ENCODE measurements at regions not wholly inside any gene's neighbourhood (a gene's known extent, or its start where the extent isn't known, plus 50 kb on each side); places are given as distances from the start of the nearest gene placed in this dataset.

- TF ChIP-seq PATZ1 (CRISPR knock-in tag; IDR thresholded peaks at IDR 0.05; ENCODE audit: borderline replicate concordance) (no peak), CREB5 (CRISPR knock-in tag; IDR thresholded peaks at IDR 0.05; ENCODE audit: low read depth) (no peak), TOX (CRISPR knock-in tag; IDR thresholded peaks at IDR 0.05; ENCODE audit: borderline replicate concordance) (no peak), PPARA (CRISPR knock-in tag; IDR thresholded peaks at IDR 0.05; ENCODE audit: borderline replicate concordance) (no peak), CSRNP3 (CRISPR knock-in tag; IDR thresholded peaks at IDR 0.05) (no peak), ZNF70 (CRISPR knock-in tag; IDR thresholded peaks at IDR 0.05) (no peak)
Measured at GRCh38 chr9:91047993-91048607, 246.5 kb downstream of the SYK start (continued).

- no peak for TF ChIP-seq CSDC2 (CRISPR knock-in tag; IDR thresholded peaks at IDR 0.05)
- TF ChIP-seq TCF4 (CRISPR knock-in tag; IDR thresholded peaks at IDR 0.05; ENCODE audit: borderline replicate concordance) = no peak
- no peak for TF ChIP-seq BACH2 (CRISPR knock-in tag; IDR thresholded peaks at IDR 0.05; ENCODE audit: borderline replicate concordance)
- TF ChIP-seq PATZ1 (CRISPR knock-in tag; IDR thresholded peaks at IDR 0.05; ENCODE audit: borderline replicate concordance) = no peak
- TF ChIP-seq PPARA (CRISPR knock-in tag; IDR thresholded peaks at IDR 0.05; ENCODE audit: borderline replicate concordance) = no peak
- TF ChIP-seq RARB (CRISPR knock-in tag; IDR thresholded peaks at IDR 0.05) = no peak
- no peak for TF ChIP-seq GLIS3 (CRISPR knock-in tag; IDR thresholded peaks at IDR 0.05)
- TF ChIP-seq ZFP3 (CRISPR knock-in tag; IDR thresholded peaks at IDR 0.05) = no peak
- TF ChIP-seq ZNF70 (CRISPR knock-in tag; IDR thresholded peaks at IDR 0.05) = no peak
- TF ChIP-seq ZC3H10 (CRISPR knock-in tag; IDR thresholded peaks at IDR 0.05) = no peak
- no peak for TF ChIP-seq TSHZ2 (CRISPR knock-in tag; IDR thresholded peaks at IDR 0.05)
- TF ChIP-seq ARNTL (CRISPR knock-in tag; IDR thresholded peaks at IDR 0.05; ENCODE audit: borderline replicate concordance, low read depth) = no peak
- ATAC-seq = no peak
Measured at GRCh38 chr9:91048749-91049148, 247.1 kb downstream of the SYK start.

GRCh38 chr9:91053824-91054223 lies 252.2 kb downstream of the SYK start:
- ATAC-seq = no peak
- TF ChIP-seq ZNF8 (CRISPR knock-in tag; IDR thresholded peaks at IDR 0.05) (no peak), PATZ1 (CRISPR knock-in tag; IDR thresholded peaks at IDR 0.05; ENCODE audit: borderline replicate concordance) (no peak), POU6F1 (CRISPR knock-in tag; IDR thresholded peaks at IDR 0.05; ENCODE audit: borderline replicate concordance, low read depth) (no peak), ISL1 (CRISPR knock-in tag; IDR thresholded peaks at IDR 0.05) (no peak), BACH2 (CRISPR knock-in tag; IDR thresholded peaks at IDR 0.05; ENCODE audit: borderline replicate concordance) (no peak), TOX (CRISPR knock-in tag; IDR thresholded peaks at IDR 0.05; ENCODE audit: borderline replicate concordance) (no peak), TCF4 (CRISPR knock-in tag; IDR thresholded peaks at IDR 0.05; ENCODE audit: borderline replicate concordance) (no peak), CSDC2 (CRISPR knock-in tag; IDR thresholded peaks at IDR 0.05) (no peak), CSRNP3 (CRISPR knock-in tag; IDR thresholded peaks at IDR 0.05) (no peak), CREB5 (CRISPR knock-in tag; IDR thresholded peaks at IDR 0.05; ENCODE audit: low read depth) (no peak), ARNTL (CRISPR knock-in tag; IDR thresholded peaks at IDR 0.05; ENCODE audit: borderline replicate concordance, low read depth) (no peak), ZC3H10 (CRISPR knock-in tag; IDR thresholded peaks at IDR 0.05) (no peak), PPARA (CRISPR knock-in tag; IDR thresholded peaks at IDR 0.05; ENCODE audit: borderline replicate concordance) (no peak), ESRRG (CRISPR knock-in tag; IDR thresholded peaks at IDR 0.05) (no peak), GLIS3 (CRISPR knock-in tag; IDR thresholded peaks at IDR 0.05) (no peak)
